Uterus (tissue), 2 donors: ENCODE measurements at regions not wholly inside any gene's neighbourhood (a gene's known extent, or its start where the extent isn't known, plus 50 kb on each side); places are given as distances from the start of the nearest gene placed in this dataset.
"Not testable (repeated sequence)": the region's sequence is repeated elsewhere in the genome, so short reads cannot be mapped to it uniquely, and the experiment has no call there.

Experiments
- CTCF ChIP-seq, 4 experiments: fragments of 200-600 bp in 2 of 4; fragments of 450-650 bp in 2 of 4; sonication (generic) in 2 of 4; IDR thresholded peaks; one replicate each; pipeline ENCODE4 v1.5.1; 2016 to 2019; ENCODE audit warnings: antibody characterized with exemption in 4 of 4, mild to moderate bottlenecking in 2 of 4, moderate library complexity in 1 of 4
- POLR2A ChIP-seq, 2 donors: fragments of 450-650 bp; IDR thresholded peaks; one replicate each; pipeline ENCODE4 v1.6.1; 2016; ENCODE audit warnings: antibody characterized with exemption in 2 of 2, mild to moderate bottlenecking in 1 of 2, moderate library complexity in 1 of 2

GRCh38 chrX:94946137-94946536 lies 1272.1 kb downstream of the FAM133A start:
- TF ChIP-seq POLR2A, CTCF (IDR thresholded peaks at IDR 0.05): not testable (repeated sequence)
